NCI-H1930 (cell line): ENCODE measurements at regions not wholly inside any gene's neighbourhood (a gene's known extent, or its start where the extent isn't known, plus 50 kb on each side); places are given as distances from the start of the nearest gene placed in this dataset.

Source experiments
- DNase-seq, 2 experiments: peaks; one replicate each; lab custom pipeline; 2025; lab: John Stamatoyannopoulos, UW

- DNase-seq: no peak
These were observed 139.5 kb downstream of the KIF18A start for GRCh38 chr11:27968461-27968860.

GRCh38 chr11:27965559-27965958 lies 142.4 kb downstream of the KIF18A start:
- no peak for DNase-seq

- DNase-seq: no peak
These were observed 144.6 kb downstream of the KIF18A start for GRCh38 chr11:27963370-27963769.

GRCh38 chr11:27949951-27950738 lies 157.8 kb downstream of the KIF18A start:
- DNase-seq: no peak

GRCh38 chr11:27945348-27945747 lies 162.6 kb downstream of the KIF18A start:
- no peak for DNase-seq

- no peak for DNase-seq
These were observed 169.9 kb downstream of the KIF18A start for GRCh38 chr11:27938011-27938410.

GRCh38 chr11:27934830-27935145 lies 173.2 kb downstream of the KIF18A start:
- DNase-seq: no peak

GRCh38 chr11:27933992-27934829 lies 173.7 kb downstream of the KIF18A start:
- DNase-seq: no peak

- DNase-seq: no peak
These were observed 176.2 kb downstream of the KIF18A start for GRCh38 chr11:27931770-27932169.

- DNase-seq: no peak
These were observed 177.0 kb downstream of the KIF18A start for GRCh38 chr11:27930946-27931345.

- DNase-seq: no peak
These were observed 179.1 kb downstream of the KIF18A start for GRCh38 chr11:27928809-27929208.

- no peak for DNase-seq
These were observed 180.9 kb downstream of the KIF18A start for GRCh38 chr11:27926981-27927481.

GRCh38 chr11:27926486-27926885 lies 181.5 kb downstream of the KIF18A start:
- no peak for DNase-seq

- DNase-seq: no peak
These were observed 186.5 kb downstream of the KIF18A start for GRCh38 chr11:27921472-27921871.

GRCh38 chr11:27916541-27917100 lies 191.3 kb downstream of the KIF18A start:
- DNase-seq: no peak

- DNase-seq: no peak
These were observed 193.9 kb downstream of the KIF18A start for GRCh38 chr11:27914080-27914479.

- no peak for DNase-seq
These were observed 194.3 kb downstream of the KIF18A start for GRCh38 chr11:27913650-27914049.

- no peak for DNase-seq
These were observed 195.0 kb downstream of the KIF18A start for GRCh38 chr11:27912916-27913315.

- no peak for DNase-seq
These were observed 197.6 kb downstream of the KIF18A start for GRCh38 chr11:27910186-27910931.

GRCh38 chr11:27909386-27909785 lies 198.6 kb downstream of the KIF18A start:
- no peak for DNase-seq

GRCh38 chr11:27908621-27909020 lies 199.3 kb downstream of the KIF18A start:
- no peak for DNase-seq

- no peak for DNase-seq
These were observed 200.4 kb downstream of the KIF18A start for GRCh38 chr11:27907530-27907929.
